GM12878 (cell line): ENCODE measurements at regions not wholly inside any gene's neighbourhood (a gene's known extent, or its start where the extent isn't known, plus 50 kb on each side); places are given as distances from the start of the nearest gene placed in this dataset.

Experiments
- EP300 ChIP-seq, 2 experiments: fragments of 150-350 bp in 1 of 2; IDR thresholded peaks; 2 replicates each; pipeline ENCODE4 v1.6.1; 2011 to 2012; ENCODE audit warnings: low read depth in 2 of 2, low read length in 2 of 2, borderline replicate concordance in 1 of 2, improper control_type of control experiment in 1 of 2, inconsistent platforms in 1 of 2; ENCODE audit not compliant: control insufficient read depth in 1 of 2
- KDM1A ChIP-seq: fragments of 200-600 bp; sonication (generic); IDR thresholded peaks from 2 replicates; pipeline ENCODE4 v1.6.1; 2016; ENCODE audit warnings: borderline replicate concordance
- TF ChIP-seq, protein P1 (sequence below), 3 experiments: IDR thresholded peaks in 2 of 3; conservative IDR thresholded peaks in 1 of 3; 2 replicates each; pipeline ENCODE4 v1.5.1; 2011; ENCODE audit warnings: low read depth in 3 of 3, low read length in 3 of 3, mild to moderate bottlenecking in 3 of 3, control low read depth in 2 of 3, moderate library complexity in 2 of 3, inconsistent platforms in 1 of 3, mixed read lengths in 1 of 3; ENCODE audit not compliant: control insufficient read depth in 2 of 3, insufficient read depth in 1 of 3; ENCODE audit errors: extremely low read depth in 1 of 3

- no peak for TF ChIP-seq EP300 (IDR thresholded peaks at IDR 0.05; ENCODE audit: borderline replicate concordance in 1 of 2, control insufficient read depth in 1 of 2, low read depth in 2 of 2, low read length in 2 of 2)
- TF ChIP-seq KDM1A: no peak
- TF ChIP-seq, protein P1, sequence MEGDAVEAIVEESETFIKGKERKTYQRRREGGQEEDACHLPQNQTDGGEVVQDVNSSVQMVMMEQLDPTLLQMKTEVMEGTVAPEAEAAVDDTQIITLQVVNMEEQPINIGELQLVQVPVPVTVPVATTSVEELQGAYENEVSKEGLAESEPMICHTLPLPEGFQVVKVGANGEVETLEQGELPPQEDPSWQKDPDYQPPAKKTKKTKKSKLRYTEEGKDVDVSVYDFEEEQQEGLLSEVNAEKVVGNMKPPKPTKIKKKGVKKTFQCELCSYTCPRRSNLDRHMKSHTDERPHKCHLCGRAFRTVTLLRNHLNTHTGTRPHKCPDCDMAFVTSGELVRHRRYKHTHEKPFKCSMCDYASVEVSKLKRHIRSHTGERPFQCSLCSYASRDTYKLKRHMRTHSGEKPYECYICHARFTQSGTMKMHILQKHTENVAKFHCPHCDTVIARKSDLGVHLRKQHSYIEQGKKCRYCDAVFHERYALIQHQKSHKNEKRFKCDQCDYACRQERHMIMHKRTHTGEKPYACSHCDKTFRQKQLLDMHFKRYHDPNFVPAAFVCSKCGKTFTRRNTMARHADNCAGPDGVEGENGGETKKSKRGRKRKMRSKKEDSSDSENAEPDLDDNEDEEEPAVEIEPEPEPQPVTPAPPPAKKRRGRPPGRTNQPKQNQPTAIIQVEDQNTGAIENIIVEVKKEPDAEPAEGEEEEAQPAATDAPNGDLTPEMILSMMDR (IDR thresholded peaks at IDR 0.05 in 2 of 3, conservative IDR thresholded peaks at IDR 0.05 in 1 of 3; ENCODE audit: control insufficient read depth in 2 of 3, extremely low read depth in 1 of 3, insufficient read depth in 1 of 3, low read depth in 3 of 3, low read length in 3 of 3): no peak
Measured at GRCh38 chr5:57698086-57698485, 215.5 kb upstream of the ACTBL2 start.
